Activated T-cell treated with anti-CD3 and anti-CD28 coated beads for 4 hours (primary cell): ENCODE measurements at regions not wholly inside any gene's neighbourhood (a gene's known extent, or its start where the extent isn't known, plus 50 kb on each side); places are given as distances from the start of the nearest gene placed in this dataset.
A peak's percentile ranks its signal among the peaks of the same experiment; 100 is the strongest.
"Not testable (repeated sequence)": the region's sequence is repeated elsewhere in the genome, so short reads cannot be mapped to it uniquely, and the experiment has no call there.

Experiments used
- DNase-seq: peaks from one replicate; pipeline ENCODE4 v3.0.0-alpha.2; 2020

DNA sequence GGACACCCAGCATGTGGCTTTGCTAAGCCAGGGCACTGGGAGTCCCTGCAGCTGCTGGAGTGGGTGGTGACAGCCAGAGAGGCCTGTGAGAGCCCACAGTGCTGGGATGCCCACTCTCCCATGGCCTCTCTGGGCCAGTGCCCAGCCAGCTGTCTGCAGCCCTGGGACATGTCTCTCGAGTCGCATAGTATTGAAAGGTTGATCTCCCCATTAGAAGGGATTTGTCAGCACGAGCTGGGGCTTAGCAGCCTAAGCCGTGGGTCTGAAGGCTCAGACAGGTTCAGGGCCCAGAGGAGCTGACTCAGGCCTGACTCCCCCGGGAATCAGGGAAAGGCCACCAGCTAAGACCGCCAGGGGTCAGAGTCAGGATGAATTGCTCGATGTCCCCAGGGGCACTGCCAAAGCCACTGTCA, 53.5 kb downstream of the FOXD2 start:
- no peak for DNase-seq

GRCh38 chr1:47495176-47495713, 57.4 kb downstream of the FOXD2 start:
- no peak for DNase-seq

- no peak for DNase-seq
These were observed 60.7 kb downstream of the FOXD2 start for GRCh38 chr1:47498551-47498950.

DNA sequence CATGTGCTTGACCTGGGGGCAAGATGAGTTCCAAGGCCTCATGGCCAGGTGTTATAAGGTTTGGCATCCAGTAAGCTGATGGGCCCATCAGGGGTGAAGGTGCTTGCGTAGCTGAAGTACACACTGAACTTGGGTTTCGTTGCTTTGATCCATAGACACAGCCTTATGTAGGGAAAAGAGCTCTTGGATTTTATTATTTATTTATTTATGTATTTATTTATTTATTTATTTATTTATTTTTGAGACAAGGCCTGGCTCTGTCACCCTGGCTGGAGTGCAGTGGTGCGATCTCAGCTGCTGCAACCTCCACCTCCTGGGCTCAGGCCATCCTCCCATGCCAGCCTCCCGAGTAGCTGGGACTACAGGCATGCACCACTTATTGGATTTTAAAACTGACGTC, 63.2 kb downstream of the FOXD2 start:
- no peak for DNase-seq

- no peak for DNase-seq
These were observed 65.0 kb downstream of the FOXD2 start for GRCh38 chr1:47502746-47503370.

DNA sequence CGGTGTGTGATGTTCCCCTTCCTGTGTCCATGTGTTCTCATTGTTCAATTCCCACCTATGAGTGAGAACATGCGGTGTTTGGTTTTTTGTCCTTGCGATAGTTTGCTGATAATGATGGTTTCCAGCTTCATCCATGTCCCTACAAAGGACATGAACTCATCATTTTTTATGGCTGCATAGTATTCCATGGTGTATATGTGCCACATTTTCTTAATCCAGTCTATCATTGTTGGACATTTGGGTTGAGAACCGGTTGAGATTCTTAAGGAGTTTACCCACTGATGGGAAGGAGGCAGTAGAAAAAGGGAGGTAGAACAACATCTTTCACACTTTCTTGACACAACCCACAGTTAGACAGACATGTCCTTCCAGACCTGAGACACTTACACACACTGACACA, 67.0 kb downstream of the FOXD2 start:
- DNase-seq = not testable (repeated sequence)

- DNase-seq = no peak
These were observed 67.4 kb downstream of the FOXD2 start for GRCh38 chr1:47505267-47505666.

DNA sequence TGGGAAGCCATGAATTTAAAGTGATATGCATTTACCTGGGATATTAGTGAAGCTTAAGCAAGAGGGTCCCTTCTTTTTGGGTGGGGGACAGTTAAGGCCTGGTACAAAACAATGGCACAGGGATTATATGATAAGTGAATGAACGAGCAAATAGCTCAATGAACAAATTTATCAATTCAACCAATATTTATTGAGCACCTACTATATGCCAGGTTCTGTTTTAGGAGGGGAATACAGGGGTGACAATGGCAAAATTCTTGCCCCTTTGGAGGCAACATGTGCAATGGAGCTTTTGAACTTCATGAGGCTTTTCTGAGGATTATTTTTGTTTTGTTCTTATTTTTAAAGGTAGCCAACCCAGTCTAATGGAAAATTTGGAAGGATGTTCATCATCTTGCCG, 68.2 kb downstream of the FOXD2 start:
- DNase-seq = no peak

- DNase-seq = no peak
These were observed 69.3 kb downstream of the FOXD2 start for GRCh38 chr1:47507144-47507543.

GRCh38 chr1:47507881-47508701, 70.2 kb downstream of the FOXD2 start:
- DNase-seq = peak; percentile 23

DNA sequence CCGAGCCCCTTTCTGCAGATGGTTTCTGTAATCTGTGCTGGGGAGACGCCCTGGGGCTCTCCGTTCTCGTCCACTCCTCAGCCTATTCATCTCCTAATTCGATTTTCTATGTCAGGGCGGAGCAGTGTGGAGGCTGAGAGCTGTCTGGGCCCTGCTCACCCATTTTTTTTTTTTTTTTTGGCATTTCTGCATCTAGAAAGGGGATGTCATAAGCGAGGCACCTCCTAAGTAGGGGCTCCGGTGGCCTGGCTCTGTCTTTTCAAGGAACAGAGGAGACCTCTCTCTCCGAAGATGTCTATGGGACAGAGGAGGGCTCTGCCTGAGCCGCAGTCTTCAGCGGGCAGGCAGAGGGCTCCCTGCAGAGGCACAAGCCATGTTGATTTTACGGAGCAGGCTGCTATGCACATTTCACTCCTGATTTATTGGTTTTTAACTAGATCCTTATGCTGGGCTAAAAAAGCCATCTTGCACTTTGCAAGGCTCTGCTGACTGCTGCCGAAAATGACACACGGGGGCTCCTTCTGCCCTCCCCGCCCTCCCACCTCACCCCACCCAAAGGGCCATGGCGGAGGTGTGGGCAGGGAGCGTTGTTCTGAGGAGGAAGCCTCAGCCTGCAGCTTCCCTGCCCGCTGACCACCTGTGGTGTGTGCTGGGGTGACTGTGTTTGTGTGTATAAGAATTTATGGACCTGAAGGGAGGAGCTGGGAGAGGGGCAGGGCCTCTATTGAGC, 71.0 kb downstream of the FOXD2 start:
- no peak for DNase-seq

DNA sequence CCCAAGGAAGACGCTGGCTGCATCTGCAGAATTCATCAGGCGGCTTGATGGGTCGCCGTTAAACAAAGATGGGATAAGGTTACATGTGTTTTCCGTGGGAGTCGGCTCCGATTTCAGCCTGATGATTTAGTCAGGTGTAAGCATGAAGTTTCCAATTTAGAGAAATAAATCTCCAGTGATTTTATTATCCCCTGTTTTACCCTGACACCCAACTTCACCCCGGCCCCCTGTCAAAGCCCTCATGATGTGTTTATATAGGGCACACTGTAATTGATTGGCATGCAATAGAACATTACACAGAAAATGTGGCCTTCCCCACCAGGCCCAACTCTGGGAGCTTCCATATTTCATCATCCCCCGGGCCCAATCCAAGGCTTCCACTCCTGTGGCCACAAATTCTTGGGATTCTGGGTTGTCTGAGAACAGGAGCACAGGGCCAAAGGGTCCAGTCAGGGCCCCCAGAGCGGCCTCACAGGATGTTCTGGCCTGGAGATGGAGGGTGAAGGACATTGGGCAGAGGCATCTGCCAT, 72.5 kb downstream of the FOXD2 start:
- no peak for DNase-seq

- no peak for DNase-seq
These were observed 74.0 kb downstream of the FOXD2 start for GRCh38 chr1:47511825-47512224.

GRCh38 chr1:47513393-47513792, 75.5 kb downstream of the FOXD2 start:
- no peak for DNase-seq

DNA sequence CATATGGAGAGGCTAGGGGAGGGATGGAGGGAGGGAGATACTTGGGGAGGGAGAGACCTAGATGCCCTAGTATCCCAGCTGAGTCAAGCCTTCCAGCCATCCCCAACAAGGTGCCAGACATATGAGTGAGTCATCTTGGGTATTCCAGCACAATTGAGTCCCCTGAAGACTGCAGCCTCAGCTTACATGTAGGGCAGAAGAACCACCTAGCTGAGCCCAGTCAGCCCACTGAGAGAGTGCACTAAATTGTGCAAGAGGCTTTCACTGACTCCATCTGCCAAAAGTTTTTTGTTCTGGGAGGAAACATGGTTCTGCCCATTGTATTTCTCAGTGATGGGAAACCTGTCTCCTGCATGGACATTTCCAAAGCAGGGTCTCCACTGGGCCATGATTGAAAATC, 76.4 kb downstream of the FOXD2 start:
- DNase-seq = no peak

DNA sequence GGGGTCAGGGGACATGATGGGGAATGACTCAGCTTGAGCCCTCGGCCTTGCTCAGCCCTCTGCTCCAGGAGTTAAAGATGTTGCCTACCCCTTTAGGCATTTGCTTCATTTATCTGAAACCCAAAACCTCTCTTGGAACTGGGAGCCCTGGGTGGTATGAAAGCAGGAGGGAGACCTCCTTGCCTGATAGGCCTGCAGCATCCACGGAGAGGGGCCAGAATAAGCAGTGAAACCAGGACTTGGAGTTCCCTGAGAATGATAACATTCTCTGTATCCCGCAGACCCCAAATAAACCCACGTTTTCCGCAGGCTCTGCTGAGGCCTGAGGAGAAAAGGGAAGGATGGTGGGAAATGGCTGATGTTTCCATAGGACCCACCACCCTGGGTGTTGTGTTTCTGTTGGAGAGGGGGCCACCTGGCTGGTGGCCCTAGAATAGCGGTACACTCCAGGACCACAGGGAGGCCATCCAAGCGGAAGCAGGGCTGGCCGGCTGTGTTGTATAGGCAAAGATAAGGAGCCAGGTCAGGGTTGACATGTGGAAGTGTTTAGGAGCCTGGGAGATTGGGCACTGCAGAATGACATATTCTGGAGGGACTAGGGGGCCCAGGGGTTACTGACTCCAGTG, 77.4 kb downstream of the FOXD2 start:
- no peak for DNase-seq

- no peak for DNase-seq
These were observed 80.1 kb downstream of the FOXD2 start for GRCh38 chr1:47517946-47518345.

- no peak for DNase-seq
These were observed 81.6 kb downstream of the FOXD2 start for GRCh38 chr1:47519491-47519890.

GRCh38 chr1:47519971-47520370, 82.1 kb downstream of the FOXD2 start:
- DNase-seq = no peak

GRCh38 chr1:47521034-47521881, 83.4 kb downstream of the FOXD2 start:
- no peak for DNase-seq

GRCh38 chr1:47522935-47523834, 85.3 kb downstream of the FOXD2 start:
- no peak for DNase-seq
